T47D (cell line): ENCODE measurements at regions not wholly inside any gene's neighbourhood (a gene's known extent, or its start where the extent isn't known, plus 50 kb on each side); places are given as distances from the start of the nearest gene placed in this dataset.
A peak's percentile ranks its signal among the peaks of the same experiment; 100 is the strongest.
"Not testable (repeated sequence)": the region's sequence is repeated elsewhere in the genome, so short reads cannot be mapped to it uniquely, and the experiment has no call there.

Experiments
- DNase-seq, 2 experiments: peaks; one replicate each; pipeline versions ENCODE4 v3.0.0 to v3.0.0-alpha.2; 2011 to 2012; ENCODE audit warnings: low read depth in 1 of 2, low spot score in 1 of 2
- JUND ChIP-seq: IDR thresholded peaks from 2 replicates; pipeline ENCODE4 v1.6.1; 2012; ENCODE audit warnings: low read depth
- in situ Hi-C: cut with HindIII; loops from 2 replicates; pipeline ENCODE4 v1.10.0; 2016; ENCODE audit warnings: low sequenced_read_pairs, low pct_unique_long_range_greater_than_20kb

GRCh38 chr9:61628951-61629350 is 439.1 kb downstream of the SPATA31A7 start:
- DNase-seq, in situ Hi-C loops: not testable (repeated sequence)

GRCh38 chr9:61634192-61634591 is 444.4 kb downstream of the SPATA31A7 start:
- in situ Hi-C loops = no loop called here
- DNase-seq = no peak
- TF ChIP-seq JUND = no peak

GRCh38 chr9:61664232-61664631 is 474.4 kb downstream of the SPATA31A7 start:
- DNase-seq, in situ Hi-C loops: not testable (repeated sequence)

GRCh38 chr9:61665330-61665751 is 475.5 kb downstream of the SPATA31A7 start:
- no peak for TF ChIP-seq JUND
- in situ Hi-C loops = no loop called here
- peak in 1 of 2 experiments; percentile 30 for DNase-seq

- TF ChIP-seq JUND = no peak
- no peak for DNase-seq
- in situ Hi-C loops = no loop called here
Measured at GRCh38 chr9:61665829-61666228, 476.0 kb downstream of the SPATA31A7 start.

- in situ Hi-C loops = no loop called here
- no peak for TF ChIP-seq JUND
- no peak for DNase-seq
Measured at GRCh38 chr9:61666310-61666709, 476.5 kb downstream of the SPATA31A7 start.

- in situ Hi-C loops = no loop called here
- DNase-seq = no peak
- TF ChIP-seq JUND = no peak
Measured at GRCh38 chr9:61666849-61667371, 477.1 kb downstream of the SPATA31A7 start.

- in situ Hi-C loops = no loop called here
- DNase-seq = no peak
- TF ChIP-seq JUND = no peak
Measured at GRCh38 chr9:61667559-61668121, 477.8 kb downstream of the SPATA31A7 start.

GRCh38 chr9:61668201-61668600 is 478.4 kb downstream of the SPATA31A7 start:
- in situ Hi-C loops, DNase-seq: not testable (repeated sequence)

GRCh38 chr9:61668846-61669245 is 479.0 kb downstream of the SPATA31A7 start:
- in situ Hi-C loops = no loop called here
- no peak for DNase-seq

GRCh38 chr9:61669352-61669751 is 479.5 kb downstream of the SPATA31A7 start:
- in situ Hi-C loops = no loop called here
- no peak for TF ChIP-seq JUND
- no peak for DNase-seq

More at GRCh38 chr9:61668846-61669245, 479.0 kb downstream of the SPATA31A7 start:
- TF ChIP-seq JUND = no peak

GRCh38 chr9:61669831-61670505 is 480.1 kb downstream of the SPATA31A7 start:
- in situ Hi-C loops = not testable (repeated sequence)
- peak in 1 of 2 experiments; percentile 16 for DNase-seq

GRCh38 chr9:61670616-61671015 is 480.8 kb downstream of the SPATA31A7 start:
- TF ChIP-seq JUND = no peak
- in situ Hi-C loops = no loop called here
- DNase-seq = no peak
